ENCODE measurements at regions not wholly inside any gene's neighbourhood (a gene's known extent, or its start where the extent isn't known, plus 50 kb on each side); places are given as distances from the start of the nearest gene placed in this dataset.

DNA sequence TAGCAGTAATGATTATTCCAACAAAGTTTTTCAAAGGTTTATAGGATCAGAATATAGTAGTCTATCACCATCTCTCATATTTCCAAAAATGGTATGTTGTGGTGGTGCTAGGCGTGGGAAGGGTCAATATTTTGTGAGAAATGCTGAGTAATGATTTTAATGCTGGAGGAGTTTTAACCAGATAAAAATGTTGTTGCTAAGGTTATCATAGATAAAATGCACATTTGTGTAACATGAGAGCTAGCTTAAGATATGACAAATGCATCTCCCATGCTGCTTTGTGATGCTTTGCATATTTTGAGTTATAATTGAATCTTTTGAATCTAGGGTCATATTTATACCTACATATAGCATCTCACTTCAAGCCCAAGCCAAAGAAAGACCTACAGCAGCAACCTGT, 103.9 kb upstream of the ROBO1 start:
- intact Hi-C loops (cut with DNase I, micrococcal nuclease): no loop called here
- ATAC-seq: no peak
- DNase-seq: no peak

DNA sequence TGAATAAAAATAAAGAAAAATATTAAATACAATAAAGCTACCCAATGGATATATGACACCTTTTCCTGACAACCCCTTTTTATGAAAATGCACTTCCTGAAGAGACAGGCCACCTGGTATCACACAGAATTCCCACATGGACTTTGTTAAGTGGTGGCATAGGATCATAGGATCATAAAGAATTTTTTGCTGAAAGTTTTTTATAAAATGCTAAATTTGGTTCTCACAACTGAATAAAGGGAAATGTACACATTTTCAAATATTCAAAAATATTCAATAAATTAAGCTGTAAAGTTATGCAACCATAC, 102.5 kb upstream of the ROBO1 start:
- ATAC-seq (no peak), DNase-seq (no peak)
- intact Hi-C loops (cut with DNase I, micrococcal nuclease): no loop called here

GRCh38 chr3:79869461-79870312, 101.9 kb upstream of the ROBO1 start:
- intact Hi-C loops (cut with DNase I, micrococcal nuclease): no loop called here
- ATAC-seq (no peak), DNase-seq (no peak)

DNA sequence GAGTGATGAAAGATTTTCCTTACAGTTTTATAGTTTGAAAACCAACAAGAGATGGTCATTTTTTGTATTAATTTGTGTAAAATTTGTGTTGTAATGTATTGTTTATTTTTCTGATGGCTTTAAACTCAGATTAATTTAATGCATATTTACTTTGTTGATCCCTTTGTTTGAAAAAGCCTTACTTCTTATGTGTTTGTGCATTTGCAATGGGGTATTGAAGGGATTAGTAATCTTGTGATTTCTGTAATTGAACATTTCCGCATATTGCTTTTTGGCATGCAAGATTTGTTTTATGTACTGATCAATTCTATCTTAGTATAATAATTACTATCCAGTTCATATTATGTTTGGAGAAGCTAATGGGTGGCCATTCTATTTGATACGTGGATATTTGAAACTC, 98.4 kb upstream of the ROBO1 start:
- ATAC-seq (no peak), DNase-seq (no peak)
- intact Hi-C loops (cut with DNase I, micrococcal nuclease): no loop called here

DNA sequence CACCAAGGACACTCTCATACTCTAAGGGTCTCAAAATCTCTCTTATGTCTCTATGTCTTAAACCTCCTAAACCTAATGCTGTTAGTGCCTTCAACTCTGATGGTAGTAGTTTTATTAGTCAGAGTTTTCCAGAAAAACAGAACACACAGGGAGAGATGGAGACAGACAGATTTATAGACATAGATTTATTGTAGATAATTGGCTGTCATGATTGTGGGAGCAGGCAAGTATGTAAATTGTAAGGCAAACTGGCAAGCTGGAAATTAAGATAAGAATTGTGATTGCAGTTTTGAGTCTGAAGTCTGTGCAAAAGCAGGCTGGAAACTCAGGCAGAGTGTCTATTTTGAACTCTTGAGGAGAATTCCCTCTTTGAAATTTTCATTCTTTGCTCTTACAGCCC, 96.3 kb upstream of the ROBO1 start:
- intact Hi-C loops (cut with DNase I, micrococcal nuclease): no loop called here
- DNase-seq (no peak), ATAC-seq (no peak)

DNA sequence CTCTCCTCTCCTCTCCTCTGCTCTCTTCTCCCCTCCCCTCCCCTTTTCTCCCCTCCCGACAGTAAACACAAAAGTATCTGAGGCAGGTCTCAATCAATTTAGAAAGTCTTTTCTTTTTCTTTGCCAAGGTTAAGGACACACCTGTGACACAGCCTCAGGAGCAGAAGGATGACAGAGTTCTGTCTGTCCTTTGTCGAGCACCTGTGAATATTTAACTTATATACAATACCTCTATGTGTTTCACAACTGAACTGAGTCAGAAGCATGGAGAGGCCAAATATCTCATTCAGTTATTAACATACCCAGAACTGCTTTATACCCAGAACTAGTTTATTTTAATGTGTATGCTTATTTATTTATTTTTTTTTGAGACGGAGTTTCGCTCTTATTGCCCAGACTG, 81.1 kb upstream of the ROBO1 start:
- intact Hi-C loops (cut with DNase I, micrococcal nuclease): no loop called here
- ATAC-seq (no peak), DNase-seq (no peak)

DNA sequence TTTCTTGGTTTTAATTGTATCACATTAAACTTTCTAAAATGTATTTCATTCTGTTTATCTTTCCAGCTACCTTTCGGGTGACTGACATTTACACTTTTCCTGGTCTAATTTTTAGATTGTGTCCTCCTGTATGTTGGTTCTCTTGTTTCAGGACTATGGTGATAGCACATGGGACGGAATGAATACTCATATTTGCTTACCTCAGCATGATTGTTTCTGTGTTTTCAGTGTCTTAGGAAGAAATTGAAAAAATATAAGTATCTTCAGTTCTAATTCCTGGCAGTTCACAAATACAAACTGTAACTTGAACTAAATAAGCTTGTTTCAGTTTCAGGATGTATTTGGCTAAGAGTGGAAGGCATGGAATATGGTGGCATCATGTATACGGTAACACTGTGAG, 80.1 kb upstream of the ROBO1 start:
- no peak for ATAC-seq
- no peak for DNase-seq

GRCh38 chr3:79846148-79846933, 78.5 kb upstream of the ROBO1 start:
- DNase-seq: no peak
- intact Hi-C loops (cut with DNase I, micrococcal nuclease): no loop called here
- no peak for ATAC-seq

More for the DNA sequence above, 80.1 kb upstream of the ROBO1 start:
- intact Hi-C loops (cut with DNase I, micrococcal nuclease): no loop called here

GRCh38 chr3:79845546-79845945, 77.7 kb upstream of the ROBO1 start:
- DNase-seq (no peak), ATAC-seq (no peak)
- intact Hi-C loops (cut with DNase I, micrococcal nuclease): no loop called here

DNA sequence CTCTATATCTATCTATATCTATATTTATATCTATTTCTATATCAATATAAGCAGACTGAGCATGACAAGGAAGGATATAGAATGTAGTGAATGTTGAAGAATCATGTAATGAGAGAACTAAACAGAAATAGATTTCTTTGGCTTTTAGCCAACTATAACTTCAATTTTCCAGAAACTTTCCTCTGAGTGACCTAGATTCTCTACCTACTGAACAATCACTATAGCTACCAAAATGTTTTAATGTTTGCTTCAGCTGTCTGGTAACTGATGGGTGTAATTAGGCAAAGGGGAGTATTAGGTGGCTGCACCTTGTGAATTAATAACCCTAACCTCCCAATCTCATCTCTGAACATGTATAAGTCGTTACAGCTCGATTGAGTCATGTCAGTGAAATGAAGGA, 76.4 kb upstream of the ROBO1 start:
- ATAC-seq (no peak), DNase-seq (no peak)
- intact Hi-C loops (cut with DNase I, micrococcal nuclease): no loop called here

- intact Hi-C loops (cut with DNase I, micrococcal nuclease): no loop called here
- ATAC-seq: no peak
- no peak for DNase-seq
Observed at GRCh38 chr3:79843180-79843579, 75.4 kb upstream of the ROBO1 start.

DNA sequence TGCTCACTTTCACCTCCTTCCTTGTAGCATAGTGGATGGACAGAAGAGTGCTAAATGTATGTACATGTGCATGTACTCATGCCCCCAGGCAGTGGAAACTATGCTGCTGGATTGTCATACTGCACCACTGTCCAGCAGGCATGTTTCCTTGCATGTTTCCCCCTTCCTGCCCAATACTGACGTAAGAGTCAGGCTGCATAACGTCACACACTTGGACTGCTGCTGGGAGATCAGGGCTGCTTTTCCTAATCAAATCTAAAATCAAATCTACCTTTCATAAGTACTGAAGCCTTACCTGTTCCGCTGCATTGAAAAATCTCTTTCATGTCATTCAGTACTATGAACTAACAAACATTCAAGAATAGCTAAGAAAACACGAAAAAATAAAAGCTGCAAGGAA, 67.9 kb upstream of the ROBO1 start:
- no peak for ATAC-seq
- intact Hi-C loops (cut with DNase I, micrococcal nuclease): no loop called here
- DNase-seq: no peak

DNA sequence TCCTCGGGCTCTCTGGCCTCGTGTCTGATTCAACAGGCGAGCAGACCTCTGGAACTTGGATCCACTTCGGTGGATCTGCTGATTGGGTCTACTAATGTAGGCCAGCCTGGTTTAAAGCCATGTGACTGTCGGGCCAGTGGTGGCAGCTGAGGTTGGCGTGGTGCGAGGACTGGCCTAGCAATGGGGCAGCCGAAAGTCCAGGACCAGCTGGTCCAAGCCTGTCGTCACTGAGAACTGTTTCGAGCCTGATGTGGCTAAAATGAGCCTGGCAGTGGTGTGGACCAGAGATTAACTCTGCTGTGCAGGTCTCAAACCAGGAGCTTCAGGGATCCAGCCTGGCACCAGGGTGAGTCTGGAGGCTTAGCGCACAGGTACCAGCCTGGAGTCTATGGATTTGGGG, 56.4 kb upstream of the ROBO1 start:
- ATAC-seq: no peak
- intact Hi-C loops (cut with DNase I, micrococcal nuclease): no loop called here
- no peak for DNase-seq

DNA sequence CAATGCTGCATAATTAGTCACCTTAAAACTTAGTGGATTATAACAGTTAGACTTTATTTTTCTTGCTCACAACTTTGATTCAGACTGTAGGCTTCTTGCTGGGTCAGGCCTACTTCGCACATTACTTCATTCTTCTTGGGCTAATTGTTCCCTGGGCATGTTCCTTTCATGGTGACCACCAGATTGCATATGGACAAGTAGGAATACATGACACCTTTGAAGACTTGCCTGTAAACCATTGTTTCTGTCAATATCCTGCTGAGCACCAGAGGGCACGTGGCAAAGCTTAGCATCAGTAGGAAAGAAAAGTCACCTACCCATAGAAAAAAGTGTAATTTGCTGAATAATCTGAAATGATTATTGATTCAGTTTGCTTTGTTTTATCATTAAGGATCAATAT, 54.3 kb upstream of the ROBO1 start:
- intact Hi-C loops (cut with DNase I, micrococcal nuclease): no loop called here
- ATAC-seq (no peak), DNase-seq (no peak)

DNA sequence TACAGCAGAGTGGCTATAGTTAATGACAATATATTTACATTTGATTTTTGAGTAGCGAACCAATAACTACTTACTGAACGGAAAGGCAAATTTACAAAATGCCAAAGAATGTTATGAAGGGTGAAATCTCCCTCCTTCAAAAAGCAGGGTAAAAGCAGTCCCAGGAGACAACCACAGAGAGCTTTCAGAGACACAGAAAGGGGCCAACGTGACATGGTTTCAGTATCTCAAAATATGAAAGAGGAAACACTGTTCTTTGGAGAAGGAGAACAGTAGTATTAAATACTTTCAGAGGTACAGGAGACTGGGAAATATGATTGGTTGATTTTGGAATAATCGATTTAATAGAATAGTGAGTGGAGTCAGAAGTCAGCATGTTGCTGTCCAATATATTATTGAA, 52.3 kb upstream of the ROBO1 start:
- DNase-seq: no peak
- intact Hi-C loops (cut with DNase I, micrococcal nuclease): no loop called here
- ATAC-seq: no peak

GRCh38 chr3:79818015-79818414, 50.2 kb upstream of the ROBO1 start:
- no peak for ATAC-seq
- no peak for DNase-seq
- intact Hi-C loops (cut with DNase I, micrococcal nuclease): no loop called here
